HCT116 (cell line): ENCODE measurements at regions not wholly inside any gene's neighbourhood (a gene's known extent, or its start where the extent isn't known, plus 50 kb on each side); places are given as distances from the start of the nearest gene placed in this dataset.

Experiments
- ATAC-seq: fragments of 200-7000 bp; cut with Tn5 transposase; 2 replicates; pipeline ENCODE4 v1.9.1; 2020; ENCODE audit warnings: mild to moderate bottlenecking, moderate library complexity
- BruUV-seq: library from RNA; stranded (reverse); fragments of 400-500 nt; replicated peaks from 2 replicates; lab custom pipeline; 2021; lab: Mats Ljungman, UMichigan
- CTCF ChIA-PET: fragments of 300-600 bp; sonication (Branson Sonifier 250); formaldehyde crosslinking; loops from one replicate; lab custom pipeline; 2021; ENCODE audit warnings: antibody characterized with exemption; lab: Charles Lee
- POLR2A ChIA-PET: fragments of 300-600, 350-600 bp; sonication (Branson Sonifier 250); formaldehyde crosslinking; loops from one replicate; lab custom pipeline; 2021; ENCODE audit warnings: antibody characterized with exemption; lab: Charles Lee
- RAD21 ChIA-PET, 2 experiments: fragments of 300-600 bp; sonication (Branson Sonifier 250); formaldehyde crosslinking; loops; one replicate each; lab custom pipeline; 2023; ENCODE audit warnings: low total read pairs in 2 of 2; ENCODE audit not compliant: uncharacterized antibody in 2 of 2, unreplicated experiment in 2 of 2, low non-redundant PET in 1 of 2; lab: Charles Lee
- DNase-seq: peaks from one replicate; pipeline ENCODE4 v3.0.0-alpha.2; 2010; ENCODE audit warnings: low read depth, low spot score
- H2AFZ ChIP-seq: fragments of 200-600 bp; shearing (Covaris generic), sonication (generic); 2 replicates; pipeline ENCODE4 v1.6.1; 2017; ENCODE audit warnings: low read depth, mixed run types, mixed read lengths, antibody characterized with exemption, low read length; ENCODE audit not compliant: poor library complexity, severe bottlenecking
- H3K27ac ChIP-seq: 2 replicates; pipeline ENCODE4 v1.5.1; 2012; ENCODE audit warnings: low read depth, low read length
- H3K27me3 ChIP-seq: fragments of 200-600 bp; sonication (generic); 2 replicates; pipeline ENCODE4 v1.6.1; 2016; ENCODE audit warnings: mixed run types, low read length, mixed read lengths; ENCODE audit not compliant: insufficient read depth
- H3K36me3 ChIP-seq, 2 experiments: fragments of 200-500 bp in 1 of 2; fragments of 200-600 bp in 1 of 2; sonication (Bioruptor generic) in 1 of 2; sonication (generic) in 1 of 2; 2 replicates each; pipeline versions ENCODE4 v1.5.1 to v1.6.1; 2014 to 2016; ENCODE audit warnings: low read length in 2 of 2, inconsistent platforms in 1 of 2, mixed read lengths in 1 of 2, mixed run types in 1 of 2; ENCODE audit not compliant: insufficient read depth in 2 of 2, control insufficient read depth in 1 of 2
- H3K4me1 ChIP-seq, 2 experiments: fragments of 200-600 bp in 1 of 2; sonication (generic) in 1 of 2; 2 replicates each; pipeline versions ENCODE4 v1.5.1 to v1.6.1; 2012 to 2017; ENCODE audit warnings: low read length in 2 of 2, inconsistent platforms in 1 of 2, mild to moderate bottlenecking in 1 of 2, mixed read lengths in 1 of 2, mixed run types in 1 of 2, moderate library complexity in 1 of 2; ENCODE audit not compliant: insufficient read depth in 2 of 2, control insufficient read depth in 1 of 2
- H3K4me2 ChIP-seq: fragments of 200-600 bp; sonication (generic); 2 replicates; pipeline ENCODE4 v1.6.1; 2017; ENCODE audit warnings: mixed run types, low read length, mixed read lengths
- H3K4me3 ChIP-seq, 2 experiments: fragments of 200-600 bp in 1 of 2; sonication (generic) in 1 of 2; replicated peaks in 1 of 2; 2 replicates each; pipeline ENCODE4 v1.5.1; 2011 to 2016; ENCODE audit warnings: low read length in 2 of 2, control low read depth in 1 of 2, low read depth in 1 of 2, mild to moderate bottlenecking in 1 of 2, mixed read lengths in 1 of 2, mixed run types in 1 of 2
- H3K79me2 ChIP-seq: fragments of 200-600 bp; sonication (generic); 2 replicates; pipeline ENCODE4 v1.6.1; 2017; ENCODE audit warnings: mild to moderate bottlenecking, mixed run types, low read length, moderate library complexity, mixed read lengths; ENCODE audit not compliant: insufficient read depth
- H3K9ac ChIP-seq: fragments of 200-600 bp; sonication (generic); 2 replicates; pipeline ENCODE4 v1.6.1; 2016; ENCODE audit warnings: low read length, mixed read lengths
- H3K9me2 ChIP-seq: fragments of 200-600 bp; sonication (generic), shearing (Covaris generic); 2 replicates; pipeline ENCODE4 v1.6.1; 2017; ENCODE audit warnings: mixed run types, mild to moderate bottlenecking, moderate library complexity; ENCODE audit not compliant: insufficient read depth
- H3K9me3 ChIP-seq, 2 experiments: fragments of 200-500 bp in 1 of 2; fragments of 200-600 bp in 1 of 2; sonication (Bioruptor generic) in 1 of 2; sonication (generic) in 1 of 2; 2 replicates each; pipeline ENCODE4 v1.6.1; 2014 to 2017; ENCODE audit warnings: low read length in 2 of 2, mixed read lengths in 2 of 2, inconsistent platforms in 1 of 2, low read depth in 1 of 2, mild to moderate bottlenecking in 1 of 2, mixed run types in 1 of 2, moderate library complexity in 1 of 2; ENCODE audit not compliant: control insufficient read depth in 1 of 2, insufficient read depth in 1 of 2
- H4K20me1 ChIP-seq: fragments of 200-600 bp; sonication (generic), shearing (Covaris generic); 2 replicates; pipeline ENCODE4 v1.6.1; 2017; ENCODE audit warnings: mixed run types, mild to moderate bottlenecking, moderate library complexity; ENCODE audit not compliant: insufficient read depth
- CBX3 ChIP-seq: IDR thresholded peaks from 2 replicates; pipeline ENCODE4 v1.6.1; 2012; ENCODE audit warnings: low read depth
- CEBPB ChIP-seq: IDR thresholded peaks from 2 replicates; pipeline ENCODE4 v1.6.1; 2012; ENCODE audit warnings: low read depth
- POLR2A ChIP-seq: IDR thresholded peaks from 2 replicates; pipeline ENCODE4 v1.7.0; 2011; ENCODE audit warnings: borderline replicate concordance; ENCODE audit not compliant: insufficient read depth, insufficient read length; ENCODE audit errors: extremely low read depth
- POLR2AphosphoS5 ChIP-seq: IDR thresholded peaks from 2 replicates; pipeline ENCODE4 v1.6.1; 2011; ENCODE audit warnings: mild to moderate bottlenecking, low read depth, low read length, moderate library complexity
- SP1 ChIP-seq: IDR thresholded peaks from 2 replicates; pipeline ENCODE4 v1.6.1; 2012; ENCODE audit warnings: low read depth
- TCF7L2 ChIP-seq: IDR thresholded peaks from 2 replicates; pipeline ENCODE4 v1.7.0; 2011; ENCODE audit warnings: borderline replicate concordance, inconsistent platforms; ENCODE audit not compliant: insufficient read depth, insufficient read length; ENCODE audit errors: extremely low read depth
- YY1 ChIP-seq: IDR thresholded peaks from 2 replicates; pipeline ENCODE4 v1.6.1; 2011; ENCODE audit warnings: low read length, low read depth, moderate library complexity, mild to moderate bottlenecking; ENCODE audit not compliant: insufficient replicate concordance; ENCODE audit errors: extremely low read depth
- intact Hi-C: fragments of 100-400 bp; cut with micrococcal nuclease; formaldehyde crosslinking; loops from 2 replicates; pipeline ENCODE4 v1.10.0; 2022
- TF ChIP-seq, protein P1 (sequence below), 3 experiments: fragments of 200-600 bp in 1 of 3; sonication (generic) in 1 of 3; IDR thresholded peaks in 2 of 3; conservative IDR thresholded peaks in 1 of 3; 2 replicates each; pipeline ENCODE4 v1.5.1; 2012 to 2017; ENCODE audit warnings: low read depth in 2 of 3, low read length in 2 of 3, antibody characterized with exemption in 1 of 3, borderline replicate concordance in 1 of 3, control low read depth in 1 of 3, mild to moderate bottlenecking in 1 of 3, mixed read lengths in 1 of 3, mixed run types in 1 of 3, moderate library complexity in 1 of 3; ENCODE audit not compliant: insufficient read depth in 1 of 3
- TF ChIP-seq, protein P2 (sequence below): IDR thresholded peaks from 2 replicates; pipeline ENCODE4 v1.6.1; 2012; ENCODE audit warnings: low read depth

DNA sequence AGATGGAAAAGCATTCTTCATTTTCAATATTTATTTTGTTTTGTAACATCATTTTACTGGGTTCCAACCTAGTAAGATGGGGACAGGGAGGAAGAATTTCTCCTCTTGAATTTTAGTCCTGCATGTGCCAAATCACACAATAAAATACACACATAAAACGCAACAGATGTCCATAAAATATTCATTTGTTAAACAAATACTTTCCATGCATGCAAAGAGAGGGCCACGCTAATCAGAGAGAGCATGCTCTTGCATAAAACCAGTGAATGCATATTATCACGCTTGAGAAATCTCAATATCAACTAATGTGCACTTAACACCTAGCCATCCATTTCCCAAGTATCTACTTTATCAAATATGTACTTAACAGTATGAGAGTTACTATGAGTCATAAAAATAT is 212.6 kb upstream of the TARS1 start:
- no peak for ATAC-seq
- intact Hi-C loops, result no loop called here
- Histone ChIP-seq H3K4me2 (no peak overlapping the region), H3K36me3 (no peaks in the 10 kb centered on the region), H4K20me1 (no peaks in the 10 kb centered on the region), H3K4me1 (no peaks in the 10 kb centered on the region), H3K4me3 (no peak overlapping the region), H3K9ac (no peak overlapping the region), H3K79me2 (no peaks in the 10 kb centered on the region), H3K27ac (no peak overlapping the region), H2AFZ (no peak overlapping the region), H3K9me2 (no peaks in the 10 kb centered on the region), H3K27me3 (no peaks in the 10 kb centered on the region), H3K9me3 (no peaks in the 10 kb centered on the region)
- POLR2A ChIA-PET, result no interaction called here
- RAD21 ChIA-PET, result no interaction called here
- DNase-seq, result no peak
- CTCF ChIA-PET, result no interaction called here
- no TSS peak for BruUV-seq
- TF ChIP-seq, protein P1, sequence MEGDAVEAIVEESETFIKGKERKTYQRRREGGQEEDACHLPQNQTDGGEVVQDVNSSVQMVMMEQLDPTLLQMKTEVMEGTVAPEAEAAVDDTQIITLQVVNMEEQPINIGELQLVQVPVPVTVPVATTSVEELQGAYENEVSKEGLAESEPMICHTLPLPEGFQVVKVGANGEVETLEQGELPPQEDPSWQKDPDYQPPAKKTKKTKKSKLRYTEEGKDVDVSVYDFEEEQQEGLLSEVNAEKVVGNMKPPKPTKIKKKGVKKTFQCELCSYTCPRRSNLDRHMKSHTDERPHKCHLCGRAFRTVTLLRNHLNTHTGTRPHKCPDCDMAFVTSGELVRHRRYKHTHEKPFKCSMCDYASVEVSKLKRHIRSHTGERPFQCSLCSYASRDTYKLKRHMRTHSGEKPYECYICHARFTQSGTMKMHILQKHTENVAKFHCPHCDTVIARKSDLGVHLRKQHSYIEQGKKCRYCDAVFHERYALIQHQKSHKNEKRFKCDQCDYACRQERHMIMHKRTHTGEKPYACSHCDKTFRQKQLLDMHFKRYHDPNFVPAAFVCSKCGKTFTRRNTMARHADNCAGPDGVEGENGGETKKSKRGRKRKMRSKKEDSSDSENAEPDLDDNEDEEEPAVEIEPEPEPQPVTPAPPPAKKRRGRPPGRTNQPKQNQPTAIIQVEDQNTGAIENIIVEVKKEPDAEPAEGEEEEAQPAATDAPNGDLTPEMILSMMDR (IDR thresholded peaks at IDR 0.05 in 2 of 3, conservative IDR thresholded peaks at IDR 0.05 in 1 of 3; ENCODE audit: borderline replicate concordance in 1 of 3, insufficient read depth in 1 of 3, low read depth in 2 of 3, low read length in 2 of 3), result no peak
- TF ChIP-seq CBX3, result no peak

DNA sequence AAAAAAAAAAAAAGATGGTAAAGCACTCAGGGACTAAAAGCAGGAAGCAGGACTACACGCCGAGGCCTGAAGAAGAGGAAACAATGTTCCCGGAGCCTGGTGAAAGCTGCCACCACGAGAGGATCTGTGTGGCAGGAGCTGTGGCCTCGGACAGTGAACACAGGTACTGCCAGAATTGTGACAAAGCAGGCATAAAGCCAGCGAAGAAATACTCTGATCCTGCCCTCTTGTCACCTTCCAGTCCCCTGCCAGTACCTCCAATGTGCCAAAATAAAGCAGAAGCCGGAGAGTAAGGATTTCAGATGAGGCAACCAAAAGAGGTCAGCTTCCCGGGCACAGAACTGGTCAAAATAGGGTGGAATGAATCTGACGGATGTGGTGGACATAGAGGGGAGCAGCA is 211.5 kb upstream of the TARS1 start:
- POLR2A ChIA-PET, result no interaction called here
- no peak for TF ChIP-seq CBX3
- TF ChIP-seq POLR2AphosphoS5, result no peak
- no peak for TF ChIP-seq SP1
- TF ChIP-seq, protein P1 (IDR thresholded peaks at IDR 0.05 in 2 of 3, conservative IDR thresholded peaks at IDR 0.05 in 1 of 3; ENCODE audit: borderline replicate concordance in 1 of 3, insufficient read depth in 1 of 3, low read depth in 2 of 3, low read length in 2 of 3), result no peak
- TF ChIP-seq CEBPB, result no peak
- no peak for TF ChIP-seq YY1
- TF ChIP-seq POLR2A, result no peak
- TF ChIP-seq, protein P2, sequence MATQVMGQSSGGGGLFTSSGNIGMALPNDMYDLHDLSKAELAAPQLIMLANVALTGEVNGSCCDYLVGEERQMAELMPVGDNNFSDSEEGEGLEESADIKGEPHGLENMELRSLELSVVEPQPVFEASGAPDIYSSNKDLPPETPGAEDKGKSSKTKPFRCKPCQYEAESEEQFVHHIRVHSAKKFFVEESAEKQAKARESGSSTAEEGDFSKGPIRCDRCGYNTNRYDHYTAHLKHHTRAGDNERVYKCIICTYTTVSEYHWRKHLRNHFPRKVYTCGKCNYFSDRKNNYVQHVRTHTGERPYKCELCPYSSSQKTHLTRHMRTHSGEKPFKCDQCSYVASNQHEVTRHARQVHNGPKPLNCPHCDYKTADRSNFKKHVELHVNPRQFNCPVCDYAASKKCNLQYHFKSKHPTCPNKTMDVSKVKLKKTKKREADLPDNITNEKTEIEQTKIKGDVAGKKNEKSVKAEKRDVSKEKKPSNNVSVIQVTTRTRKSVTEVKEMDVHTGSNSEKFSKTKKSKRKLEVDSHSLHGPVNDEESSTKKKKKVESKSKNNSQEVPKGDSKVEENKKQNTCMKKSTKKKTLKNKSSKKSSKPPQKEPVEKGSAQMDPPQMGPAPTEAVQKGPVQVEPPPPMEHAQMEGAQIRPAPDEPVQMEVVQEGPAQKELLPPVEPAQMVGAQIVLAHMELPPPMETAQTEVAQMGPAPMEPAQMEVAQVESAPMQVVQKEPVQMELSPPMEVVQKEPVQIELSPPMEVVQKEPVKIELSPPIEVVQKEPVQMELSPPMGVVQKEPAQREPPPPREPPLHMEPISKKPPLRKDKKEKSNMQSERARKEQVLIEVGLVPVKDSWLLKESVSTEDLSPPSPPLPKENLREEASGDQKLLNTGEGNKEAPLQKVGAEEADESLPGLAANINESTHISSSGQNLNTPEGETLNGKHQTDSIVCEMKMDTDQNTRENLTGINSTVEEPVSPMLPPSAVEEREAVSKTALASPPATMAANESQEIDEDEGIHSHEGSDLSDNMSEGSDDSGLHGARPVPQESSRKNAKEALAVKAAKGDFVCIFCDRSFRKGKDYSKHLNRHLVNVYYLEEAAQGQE, result no peak
- TF ChIP-seq TCF7L2, result no peak
- RAD21 ChIA-PET, result no interaction called here
- Histone ChIP-seq H3K36me3 (no peaks in the 10 kb centered on the region), H3K4me3 (no peak overlapping the region), H3K4me1 (no peaks in the 10 kb centered on the region), H3K4me2 (no peak overlapping the region), H3K27me3 (no peaks in the 10 kb centered on the region), H3K27ac (no peak overlapping the region), H3K79me2 (no peaks in the 10 kb centered on the region), H4K20me1 (no peaks in the 10 kb centered on the region), H2AFZ (no peak overlapping the region), H3K9me2 (no peaks in the 10 kb centered on the region), H3K9me3 (no peaks in the 10 kb centered on the region), H3K9ac (no peak overlapping the region)
- CTCF ChIA-PET, result no interaction called here
- BruUV-seq, result no TSS peak
- intact Hi-C loops, result no loop called here
- ATAC-seq, result no peak
- DNase-seq, result no peak
